Upper lobe of left lung (tissue), 4 donors: ENCODE measurements at regions not wholly inside any gene's neighbourhood (a gene's known extent, or its start where the extent isn't known, plus 50 kb on each side); places are given as distances from the start of the nearest gene placed in this dataset.

ENCODE experiments used
- EP300 ChIP-seq, 4 donors: sonication (generic); formaldehyde crosslinking; IDR thresholded peaks; one replicate each; pipeline ENCODE4 v1.5.1; 2017; ENCODE audit warnings: antibody characterized with exemption in 4 of 4, control low read depth in 2 of 4
- POLR2A ChIP-seq, 4 donors: fragments of 450-650 bp; IDR thresholded peaks; one replicate each; pipeline ENCODE4 v1.5.1; 2016 to 2017; ENCODE audit warnings: antibody characterized with exemption in 4 of 4, mild to moderate bottlenecking in 2 of 4
- POLR2AphosphoS5 ChIP-seq, 2 donors: sonication (generic); formaldehyde crosslinking; IDR thresholded peaks; one replicate each; pipeline ENCODE4 v1.5.1; 2017; ENCODE audit warnings: antibody characterized with exemption in 2 of 2
- TF ChIP-seq, protein P1 (sequence below), 6 experiments: fragments of 450-650 bp in 4 of 6; fragments of 200-600 bp in 2 of 6; sonication (generic) in 2 of 6; IDR thresholded peaks; one replicate each; pipeline ENCODE4 v1.5.1; 2016 to 2019; ENCODE audit warnings: antibody characterized with exemption in 6 of 6

DNA sequence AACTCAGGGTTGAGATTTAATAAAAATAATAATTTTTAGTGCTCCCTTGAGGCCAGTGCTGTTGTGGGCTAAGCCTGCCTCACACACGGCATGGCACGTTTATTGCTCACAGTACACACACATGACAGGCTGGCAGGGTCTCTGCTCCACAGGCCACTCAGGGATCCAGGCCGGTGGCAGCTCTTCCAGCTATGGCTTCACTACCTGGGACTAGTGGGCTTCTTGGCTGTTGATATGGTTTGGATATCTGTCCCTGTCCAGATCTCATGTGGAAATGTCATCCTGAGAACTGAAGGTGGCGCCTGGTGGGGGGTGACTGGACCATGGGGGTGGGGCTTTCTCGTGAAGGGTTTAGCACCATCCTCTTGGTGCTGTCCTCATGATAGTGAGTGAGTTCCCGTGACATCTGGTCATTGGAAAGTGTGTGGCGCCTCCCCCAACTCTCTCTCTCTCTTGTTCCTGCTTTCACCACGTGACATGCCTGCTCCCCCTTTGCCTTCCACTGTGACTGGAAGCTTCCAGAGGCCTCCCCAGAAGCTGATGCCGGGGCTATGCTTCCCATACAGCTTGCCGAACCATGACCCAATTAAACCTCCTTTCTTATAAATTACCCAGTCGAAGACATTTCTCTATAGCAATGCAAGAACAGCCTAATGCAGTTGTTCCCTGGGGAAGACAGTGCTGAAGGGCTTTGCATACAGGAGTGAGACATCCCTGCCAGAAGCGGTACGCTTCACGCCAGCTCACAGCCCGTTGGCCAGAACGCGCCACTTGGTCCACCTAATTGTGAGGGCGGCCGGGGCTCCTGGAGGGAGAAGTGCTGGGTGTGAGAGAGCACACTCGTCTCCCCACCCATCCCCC is 226.9 kb upstream of the C1orf174 start:
- TF ChIP-seq EP300 (IDR thresholded peaks at IDR 0.05) (no peak), POLR2AphosphoS5 (IDR thresholded peaks at IDR 0.05) (no peak), POLR2A (IDR thresholded peaks at IDR 0.05) (no peak)
- TF ChIP-seq, protein P1, sequence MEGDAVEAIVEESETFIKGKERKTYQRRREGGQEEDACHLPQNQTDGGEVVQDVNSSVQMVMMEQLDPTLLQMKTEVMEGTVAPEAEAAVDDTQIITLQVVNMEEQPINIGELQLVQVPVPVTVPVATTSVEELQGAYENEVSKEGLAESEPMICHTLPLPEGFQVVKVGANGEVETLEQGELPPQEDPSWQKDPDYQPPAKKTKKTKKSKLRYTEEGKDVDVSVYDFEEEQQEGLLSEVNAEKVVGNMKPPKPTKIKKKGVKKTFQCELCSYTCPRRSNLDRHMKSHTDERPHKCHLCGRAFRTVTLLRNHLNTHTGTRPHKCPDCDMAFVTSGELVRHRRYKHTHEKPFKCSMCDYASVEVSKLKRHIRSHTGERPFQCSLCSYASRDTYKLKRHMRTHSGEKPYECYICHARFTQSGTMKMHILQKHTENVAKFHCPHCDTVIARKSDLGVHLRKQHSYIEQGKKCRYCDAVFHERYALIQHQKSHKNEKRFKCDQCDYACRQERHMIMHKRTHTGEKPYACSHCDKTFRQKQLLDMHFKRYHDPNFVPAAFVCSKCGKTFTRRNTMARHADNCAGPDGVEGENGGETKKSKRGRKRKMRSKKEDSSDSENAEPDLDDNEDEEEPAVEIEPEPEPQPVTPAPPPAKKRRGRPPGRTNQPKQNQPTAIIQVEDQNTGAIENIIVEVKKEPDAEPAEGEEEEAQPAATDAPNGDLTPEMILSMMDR (IDR thresholded peaks at IDR 0.05), result no peak
